Endometrium (tissue), 2 donors: ENCODE measurements at regions not wholly inside any gene's neighbourhood (a gene's known extent, or its start where the extent isn't known, plus 50 kb on each side); places are given as distances from the start of the nearest gene placed in this dataset.

Experiments used
- FAIRE-seq: peaks from 2 replicates; lab custom pipeline; 2012; peaks lifted over from hg19 to GRCh38; lab: Jason Lieb, UNC
- donor health status: control.
- donor health status: control.

DNA sequence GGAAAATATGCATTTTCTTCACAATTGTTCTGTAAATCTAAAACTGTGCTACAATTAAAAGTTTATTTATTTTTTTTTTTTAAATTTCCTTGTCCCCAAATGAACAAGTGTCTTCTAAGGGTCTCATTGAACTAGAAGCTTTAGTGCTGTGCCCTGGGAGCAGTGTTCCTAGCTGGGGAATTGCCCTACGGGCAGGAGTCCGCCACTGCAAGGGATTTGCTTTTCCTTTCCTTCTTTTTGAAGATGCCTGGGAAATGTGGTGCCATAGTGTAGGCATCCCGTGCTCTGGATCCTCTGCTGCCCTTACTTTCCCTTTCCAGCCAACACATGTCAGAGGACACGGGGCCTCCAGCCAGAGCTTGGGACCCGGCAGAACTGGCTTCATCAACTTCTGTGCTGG, 177.1 kb upstream of the CTBP2 start:
- FAIRE-seq: no peak

DNA sequence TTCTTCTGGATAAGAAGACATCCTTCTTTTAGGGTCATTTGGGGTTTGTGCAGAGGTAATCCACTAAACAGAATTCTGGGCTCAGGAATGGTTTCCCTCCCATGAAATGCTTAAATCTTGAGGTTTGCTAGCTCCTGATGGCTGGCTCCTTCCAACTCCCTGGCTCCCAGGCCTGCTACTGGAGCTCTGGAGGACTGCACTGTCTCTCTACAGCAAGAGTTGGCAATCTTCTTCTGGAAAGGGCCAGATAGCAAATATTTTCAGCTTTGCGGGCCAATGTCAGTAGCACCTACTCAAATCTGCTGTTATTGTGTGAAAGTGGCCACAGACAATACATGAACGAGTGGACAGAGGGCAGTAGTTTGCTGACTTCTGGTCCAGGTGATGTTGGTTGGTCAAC, 174.2 kb upstream of the CTBP2 start:
- FAIRE-seq: no peak

DNA sequence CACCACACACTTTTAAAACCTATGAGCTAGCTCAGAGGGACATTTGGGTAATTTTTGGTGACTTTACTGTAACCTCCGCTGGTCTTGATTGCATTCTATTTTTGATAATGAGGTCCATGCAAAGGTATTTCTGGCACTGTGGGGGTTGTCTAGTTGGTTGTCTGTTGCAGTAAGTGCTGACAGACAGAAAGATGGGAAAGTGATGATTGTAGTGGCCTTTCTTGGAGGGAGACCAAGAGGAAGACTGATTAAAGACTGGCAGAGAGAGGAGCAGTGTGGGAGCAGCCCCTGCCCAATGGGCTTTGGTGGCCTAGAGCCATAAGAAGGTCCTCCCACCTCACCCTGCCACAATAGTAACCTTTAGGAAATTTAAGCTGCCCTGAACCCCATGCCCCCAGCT, 173.4 kb upstream of the CTBP2 start:
- FAIRE-seq: no peak

DNA sequence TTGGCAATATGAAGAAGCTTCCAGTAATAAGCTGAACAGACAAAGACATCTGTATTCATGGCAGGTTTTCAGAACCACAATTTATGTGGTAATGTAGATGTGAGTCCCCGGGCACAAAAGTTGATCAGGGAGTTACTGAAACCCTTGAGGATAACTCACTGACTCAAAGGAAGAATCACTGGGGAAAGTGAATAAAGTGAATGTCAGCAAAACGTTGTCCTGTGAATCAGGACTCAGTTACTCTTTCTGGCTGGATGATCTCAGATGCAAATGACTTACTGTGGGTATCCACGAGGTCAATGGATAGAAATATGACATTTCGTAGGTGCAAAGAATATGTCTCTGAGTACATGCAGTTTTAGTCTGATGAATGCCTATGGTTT, 172.8 kb upstream of the CTBP2 start:
- FAIRE-seq: no peak

DNA sequence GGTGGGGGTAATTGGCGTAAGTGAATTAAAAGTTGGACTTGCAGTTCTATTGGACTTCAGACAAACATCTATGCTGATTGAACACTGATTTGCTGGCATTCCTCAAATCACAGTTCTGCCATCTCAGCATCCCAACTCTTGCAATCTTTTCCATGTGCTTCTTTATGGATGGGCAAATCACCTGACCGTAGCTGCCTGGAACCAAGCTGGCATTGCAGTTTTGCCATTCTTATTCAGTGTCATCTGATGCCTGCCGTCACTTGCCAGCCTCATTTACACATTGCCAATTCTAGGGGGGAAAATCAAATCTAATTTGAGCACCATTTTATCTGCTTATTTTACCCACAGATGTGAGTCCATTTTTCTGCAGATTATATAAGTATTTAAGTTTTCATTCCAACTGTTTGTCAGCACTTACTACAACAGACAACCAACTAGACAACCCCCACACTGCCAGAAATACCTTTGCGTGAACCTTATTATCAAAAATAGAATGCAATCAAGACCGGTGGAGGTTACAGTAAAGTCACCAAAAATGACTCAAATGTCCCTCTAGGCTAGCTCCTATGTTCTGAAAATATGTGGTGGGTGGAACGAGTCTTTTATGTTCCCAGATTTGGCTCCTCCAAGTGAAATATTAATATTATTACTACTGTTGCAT, 172.3 kb upstream of the CTBP2 start:
- no peak for FAIRE-seq

DNA sequence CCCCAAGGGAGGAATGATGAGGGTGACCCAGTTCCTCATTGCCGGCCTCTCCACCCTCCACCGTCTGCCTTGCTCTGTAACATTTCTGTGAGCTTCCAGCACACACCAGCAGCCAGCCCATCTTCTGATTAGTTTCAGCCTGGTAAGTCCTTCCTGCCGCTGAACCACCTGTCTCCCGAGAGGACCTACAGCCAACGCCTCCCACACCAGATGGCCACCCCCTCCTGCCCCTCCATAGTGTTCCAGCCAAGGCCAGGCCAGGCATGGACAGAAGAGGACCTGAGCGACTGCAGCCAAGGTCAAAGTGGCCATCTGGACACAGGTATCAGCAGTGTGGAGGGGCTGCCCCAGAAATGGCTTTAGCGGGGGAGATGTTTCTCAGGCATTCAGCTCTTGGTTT, 170.7 kb upstream of the CTBP2 start:
- FAIRE-seq: no peak

DNA sequence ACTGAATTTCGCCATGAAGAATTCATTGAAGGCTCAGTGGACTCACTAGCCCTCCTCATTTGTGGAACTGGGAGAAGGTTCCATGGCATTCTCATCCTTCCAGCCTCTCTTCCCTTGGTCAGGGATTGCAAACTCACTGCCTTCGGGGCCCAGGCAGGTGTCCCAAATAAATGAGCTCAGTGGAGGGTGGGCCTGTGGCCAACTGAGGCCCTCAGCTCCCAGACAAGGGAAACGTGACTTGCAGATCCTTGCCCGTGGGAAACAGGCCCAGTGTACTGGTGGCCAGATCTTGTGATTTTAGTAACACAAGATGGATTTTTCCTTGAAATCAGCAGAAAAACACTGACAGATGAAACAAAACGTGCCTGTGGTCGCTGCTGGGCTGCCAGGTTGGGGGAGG, 168.7 kb upstream of the CTBP2 start:
- FAIRE-seq: no peak

DNA sequence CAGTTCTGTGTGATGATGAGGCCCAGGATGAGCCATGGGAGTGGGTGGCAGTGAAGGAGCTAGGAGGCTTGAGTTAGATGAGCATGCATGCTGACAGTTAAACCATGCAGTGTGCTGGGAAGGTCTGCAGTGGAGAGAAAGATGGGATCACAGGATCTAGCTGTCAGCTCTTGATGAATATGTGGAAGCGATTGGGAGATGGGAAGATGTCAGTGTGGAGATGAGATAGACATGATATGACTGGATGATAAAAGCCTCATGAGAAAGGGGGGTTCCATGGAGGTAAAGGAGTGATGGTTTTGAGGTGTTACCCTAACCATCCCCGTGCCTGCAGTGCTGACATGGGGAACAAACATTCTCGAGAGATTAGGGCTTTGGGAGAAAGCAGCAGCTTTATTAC, 165.0 kb upstream of the CTBP2 start:
- no peak for FAIRE-seq

DNA sequence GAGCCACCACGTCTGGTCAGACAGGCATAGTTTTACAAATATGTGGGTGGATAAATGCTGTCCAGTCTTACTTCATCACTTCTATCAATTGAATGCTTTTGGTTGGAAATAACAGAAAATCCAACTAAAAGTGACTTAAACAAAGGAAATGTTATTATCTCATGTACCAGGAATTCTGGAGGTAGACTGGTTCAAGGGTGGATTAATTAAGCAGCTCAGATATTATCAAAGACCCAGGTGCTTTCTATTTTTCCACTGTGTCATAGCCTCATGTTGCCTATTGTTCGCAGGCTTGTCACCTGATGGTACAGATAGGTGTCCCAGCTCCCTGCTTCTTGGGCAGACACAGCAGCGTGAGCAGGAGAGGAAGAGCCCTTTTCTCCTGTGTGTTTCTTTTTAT, 156.1 kb upstream of the CTBP2 start:
- FAIRE-seq: no peak

DNA sequence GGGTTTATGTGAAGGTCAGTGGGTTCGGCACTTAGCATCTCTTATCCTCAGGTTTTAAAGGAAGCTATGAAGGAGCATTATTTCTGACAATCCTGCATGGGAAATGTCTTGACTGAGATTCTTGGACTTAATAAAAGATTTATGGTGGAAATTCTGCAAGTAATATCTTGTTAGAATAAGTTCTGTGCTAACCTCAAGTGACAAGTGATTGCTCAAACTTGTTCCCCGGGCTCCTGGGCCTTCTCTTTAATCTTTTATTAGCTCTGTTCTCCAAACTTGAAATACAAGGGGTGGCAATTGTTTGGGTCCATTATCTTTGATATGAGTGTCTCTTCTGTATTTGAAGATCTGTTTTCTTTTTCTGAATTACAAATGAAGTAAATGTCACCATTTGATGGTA, 140.6 kb upstream of the CTBP2 start:
- FAIRE-seq: no peak

DNA sequence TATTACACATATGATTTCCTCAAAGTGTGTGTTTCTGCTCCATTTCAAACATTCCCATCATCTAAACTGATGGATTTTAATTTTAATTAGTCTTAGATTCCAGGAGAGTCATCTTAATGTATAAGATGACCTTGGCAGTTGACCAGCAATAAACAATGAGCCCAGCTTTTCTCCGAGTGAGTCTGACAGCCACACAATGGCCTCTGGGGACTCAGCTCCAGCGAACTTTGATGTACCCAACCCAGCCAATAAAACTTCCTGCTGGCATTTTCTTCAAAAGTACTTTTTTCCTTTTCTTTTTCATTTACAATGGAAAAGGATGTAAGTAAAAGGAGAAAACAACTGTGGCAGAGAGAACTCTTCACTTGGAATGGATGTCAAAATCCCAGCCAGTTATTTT, 139.1 kb upstream of the CTBP2 start:
- no peak for FAIRE-seq

DNA sequence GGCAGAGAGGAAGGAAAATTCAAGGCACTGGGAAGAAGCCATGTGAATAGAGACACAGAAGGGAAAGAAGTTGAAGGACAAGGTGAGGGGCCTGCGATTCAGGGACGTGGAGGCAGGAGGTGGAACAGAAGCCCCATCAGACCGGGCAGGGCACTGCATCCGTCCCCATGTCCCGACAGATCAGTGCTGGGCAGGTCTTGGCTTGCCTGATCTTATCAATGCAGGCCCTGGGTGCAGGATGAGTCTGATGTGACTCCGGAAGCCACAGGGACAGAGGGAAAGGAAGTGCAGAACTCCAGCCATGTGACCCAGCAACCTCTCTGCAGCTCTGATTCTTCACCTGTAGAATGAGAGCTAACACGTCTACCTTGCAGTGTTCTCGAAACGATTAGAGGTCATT, 136.2 kb upstream of the CTBP2 start:
- FAIRE-seq: no peak

DNA sequence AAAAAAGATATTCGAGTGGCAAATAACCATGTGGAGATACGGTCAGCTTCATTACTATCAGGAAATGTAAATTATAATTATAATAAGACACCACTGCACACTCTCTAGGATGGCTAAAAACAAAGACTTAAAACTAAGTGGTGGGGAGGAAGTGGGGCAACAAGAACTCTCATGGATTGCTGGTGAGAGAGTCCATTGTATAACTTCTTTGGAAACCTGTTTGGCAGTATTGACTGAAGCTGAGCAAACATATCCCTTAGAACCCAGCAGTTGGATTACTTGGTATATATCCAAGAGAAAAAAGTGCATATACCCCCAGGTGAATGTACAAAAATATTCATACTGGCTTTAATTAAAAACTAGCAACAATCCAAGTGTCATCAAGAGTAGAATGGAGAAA, 133.7 kb upstream of the CTBP2 start:
- FAIRE-seq: no peak

DNA sequence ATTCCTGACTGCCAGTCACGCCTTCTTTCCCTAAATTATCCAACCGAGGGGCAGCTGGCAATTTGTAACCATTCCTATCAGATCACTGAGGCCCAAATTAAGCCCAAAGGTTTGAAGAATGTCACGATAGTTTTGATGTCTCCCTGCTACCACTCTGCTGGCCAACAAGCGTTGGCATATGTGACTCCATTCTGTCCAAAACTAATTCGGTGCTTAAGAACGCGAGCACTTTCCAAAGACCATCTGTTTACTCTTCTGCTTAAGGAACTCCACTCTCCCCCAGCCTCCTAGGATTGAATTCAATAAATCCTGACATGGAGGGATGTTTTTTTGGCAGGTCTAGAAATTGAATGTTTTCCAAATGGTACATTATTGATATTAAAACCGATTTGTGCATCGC, 131.5 kb upstream of the CTBP2 start:
- no peak for FAIRE-seq

DNA sequence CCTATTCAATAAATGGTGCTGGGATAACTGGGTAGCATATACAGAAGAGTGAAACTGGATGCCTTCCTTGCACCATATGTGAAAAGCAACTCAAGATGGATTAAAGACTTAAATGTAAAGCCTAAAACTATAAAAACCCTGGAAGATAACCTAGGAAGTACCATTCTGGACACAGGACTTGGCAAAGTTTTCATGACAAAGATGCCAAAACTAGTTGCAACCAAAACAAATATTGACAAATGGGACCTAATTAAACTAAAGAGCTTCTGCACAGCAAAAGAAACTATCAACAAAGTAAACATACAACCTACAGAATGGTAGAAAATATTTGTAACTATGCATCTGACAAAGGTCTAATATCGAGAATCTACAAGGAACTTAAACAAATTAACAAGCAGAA, 129.1 kb upstream of the CTBP2 start:
- FAIRE-seq: no peak

DNA sequence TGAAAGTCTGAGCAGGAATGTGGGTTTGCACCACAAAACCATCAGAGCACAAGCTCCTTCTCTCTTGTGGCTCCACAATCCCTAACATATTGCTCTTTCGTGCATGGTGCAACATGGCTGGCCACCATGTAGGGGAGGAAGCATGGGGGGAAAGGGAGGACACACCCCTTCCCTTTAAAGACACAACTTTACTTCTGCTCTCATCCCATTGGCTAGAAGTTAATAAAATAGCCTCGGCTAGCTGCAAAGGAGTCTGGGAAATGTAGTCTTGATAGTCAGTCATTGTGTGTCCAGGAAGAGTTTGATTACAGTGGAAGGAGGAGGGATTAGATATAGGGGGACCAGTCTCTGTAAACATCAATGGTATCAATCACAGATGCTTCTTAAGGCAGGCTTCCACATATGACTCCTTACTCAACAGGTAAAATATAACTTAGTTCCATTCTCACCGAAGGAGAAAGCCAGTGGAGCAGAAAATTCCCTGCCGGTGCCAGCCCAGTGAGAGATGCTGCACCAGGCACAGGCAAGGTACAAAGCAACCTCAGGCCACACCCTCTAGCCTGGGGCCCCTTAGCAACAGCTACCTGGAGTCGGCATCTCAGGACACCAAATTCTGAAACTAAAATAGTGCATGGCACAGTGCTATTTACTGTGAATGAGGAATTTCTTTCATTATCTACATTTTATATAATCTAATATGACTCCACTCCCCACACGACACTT, 124.7 kb upstream of the CTBP2 start:
- FAIRE-seq: no peak

DNA sequence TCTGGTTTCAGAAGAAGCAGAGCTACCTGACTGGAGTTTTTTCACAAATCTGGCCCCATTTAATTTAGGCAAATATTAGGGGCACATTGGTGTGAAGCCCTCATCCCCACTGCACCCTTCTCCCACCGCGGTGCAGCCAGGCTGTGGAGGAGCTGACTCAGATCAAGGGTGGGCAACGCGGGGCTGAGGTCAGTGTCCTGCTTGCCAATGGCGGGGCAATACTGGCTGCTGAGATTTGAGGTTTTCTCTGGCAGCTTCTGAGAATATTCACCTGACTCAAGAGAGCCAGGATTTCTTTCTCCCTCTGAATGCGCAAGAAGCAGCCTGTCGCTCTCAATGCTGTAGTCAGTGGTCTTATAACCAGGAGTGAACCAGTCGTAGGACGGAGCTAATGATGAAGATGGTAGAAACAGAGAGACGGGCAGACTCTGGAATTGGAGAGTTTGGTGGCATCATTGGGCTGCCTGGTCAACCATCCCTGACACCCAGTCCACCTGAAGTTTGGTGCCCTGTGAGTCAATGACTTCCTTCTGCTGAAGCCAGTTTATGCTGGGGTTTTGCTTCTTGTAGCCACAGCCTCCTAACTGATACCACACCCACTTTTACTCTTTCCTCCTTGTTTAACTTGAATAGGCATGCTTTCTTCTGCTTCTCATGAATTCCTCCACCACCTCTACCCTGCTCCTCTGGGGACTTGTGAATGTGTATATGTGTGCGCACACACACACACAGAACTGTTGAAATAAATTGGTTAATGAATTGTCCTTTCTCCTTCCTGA, 123.7 kb upstream of the CTBP2 start:
- FAIRE-seq: no peak

DNA sequence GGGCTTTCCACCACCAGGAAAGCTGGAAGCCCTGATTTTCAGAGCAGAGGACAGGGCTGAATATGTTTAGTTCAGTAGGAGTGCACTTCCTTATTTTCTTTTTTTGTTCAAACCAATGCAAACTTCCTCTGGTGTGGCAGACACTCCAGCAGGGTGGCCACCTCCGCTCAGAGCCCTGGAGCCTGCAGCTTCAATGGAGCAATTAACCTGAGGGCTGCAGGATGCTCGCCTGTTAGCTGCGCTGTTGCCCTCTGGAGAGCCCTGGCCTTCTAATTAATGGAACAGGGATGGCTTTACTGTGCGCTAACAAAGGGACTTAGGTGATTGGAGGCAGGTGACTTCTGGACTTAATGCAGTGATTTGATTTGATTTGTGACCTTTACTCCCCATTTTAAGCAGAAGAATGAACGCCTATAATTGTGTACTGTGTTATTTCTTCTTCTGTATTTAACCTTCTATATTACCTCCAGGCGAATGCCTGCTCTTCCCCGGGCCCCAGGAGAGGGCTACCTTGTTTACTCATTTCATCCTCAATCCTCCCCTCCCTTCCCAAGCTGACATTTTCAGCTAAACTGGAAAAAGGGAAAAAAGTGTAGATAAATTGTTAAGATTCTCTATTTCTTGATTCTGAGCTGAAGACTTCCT, 123.0 kb upstream of the CTBP2 start:
- FAIRE-seq: no peak

DNA sequence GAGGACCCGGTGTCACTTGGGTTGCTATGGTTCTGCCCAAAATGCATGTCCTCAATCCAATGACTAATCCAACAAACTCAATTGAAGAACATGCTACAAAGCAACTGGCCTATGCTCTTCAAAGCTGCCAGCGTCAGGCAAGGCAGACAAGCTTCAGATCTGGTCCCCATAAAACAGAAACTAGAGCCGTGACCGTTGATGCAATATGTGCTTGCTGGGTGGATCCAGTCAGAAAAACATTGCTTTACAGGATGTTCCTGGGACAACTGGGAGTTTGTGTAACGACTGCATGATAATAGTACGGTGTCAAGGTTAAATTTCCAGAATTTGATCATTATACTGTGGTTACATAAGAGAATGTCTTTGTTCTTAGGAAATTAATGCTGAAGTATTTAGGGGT, 120.7 kb upstream of the CTBP2 start:
- FAIRE-seq: no peak

DNA sequence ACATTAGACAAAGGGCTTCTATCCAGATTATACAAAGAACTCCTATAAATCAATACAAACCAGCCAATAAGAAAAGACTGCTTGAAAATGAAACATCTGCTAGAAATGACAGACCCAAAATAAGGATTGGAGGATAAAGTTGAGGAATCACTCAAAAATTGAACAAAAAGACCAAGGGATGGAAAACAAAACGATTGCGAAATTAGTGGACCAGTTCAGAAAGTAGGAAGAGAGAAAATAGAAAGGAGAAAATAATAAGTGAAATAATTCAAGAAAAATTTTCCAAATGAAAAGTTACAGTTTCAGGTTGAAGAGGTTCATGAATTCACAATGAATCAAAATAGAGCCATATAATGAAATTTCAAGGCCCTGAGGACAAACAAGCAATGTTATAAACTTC, 115.8 kb upstream of the CTBP2 start:
- no peak for FAIRE-seq

DNA sequence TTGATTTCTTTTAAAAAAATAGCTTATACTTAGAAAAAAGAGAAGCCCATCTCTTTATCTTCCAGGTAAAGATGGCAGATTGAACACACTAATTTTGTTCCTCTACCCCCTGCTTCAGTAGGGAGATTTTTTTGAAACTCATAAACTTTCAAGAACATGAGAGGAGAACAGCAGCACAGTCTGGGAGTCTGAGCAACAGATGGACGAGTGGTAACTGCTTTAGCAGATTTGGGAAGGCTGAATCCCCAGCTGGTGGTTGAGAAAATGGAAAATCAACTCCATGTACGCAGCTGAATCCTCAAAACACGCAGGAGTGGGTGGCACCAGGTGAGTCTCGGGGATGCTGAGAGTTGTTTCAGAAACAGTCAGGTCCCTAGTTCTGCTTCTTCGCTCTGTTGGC, 114.6 kb upstream of the CTBP2 start:
- no peak for FAIRE-seq

DNA sequence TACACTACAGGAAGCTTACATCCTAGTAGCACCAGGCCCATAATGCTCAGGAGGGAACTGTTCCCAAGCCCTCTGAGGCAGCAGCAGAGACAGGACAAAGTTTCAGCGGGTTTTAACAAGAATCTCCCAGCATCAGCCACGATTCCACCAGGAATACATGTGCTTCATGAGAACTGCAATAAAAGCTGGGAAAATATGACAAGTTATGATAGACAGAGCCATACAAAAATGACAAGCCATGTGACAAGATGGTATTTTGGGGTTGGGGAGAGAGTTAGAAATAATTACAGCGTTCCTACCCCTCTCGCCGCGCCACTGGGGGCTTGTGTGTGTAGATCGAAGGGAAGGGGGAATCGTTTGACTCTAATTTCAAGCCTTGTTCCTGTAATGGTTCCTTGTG, 112.7 kb upstream of the CTBP2 start:
- no peak for FAIRE-seq

DNA sequence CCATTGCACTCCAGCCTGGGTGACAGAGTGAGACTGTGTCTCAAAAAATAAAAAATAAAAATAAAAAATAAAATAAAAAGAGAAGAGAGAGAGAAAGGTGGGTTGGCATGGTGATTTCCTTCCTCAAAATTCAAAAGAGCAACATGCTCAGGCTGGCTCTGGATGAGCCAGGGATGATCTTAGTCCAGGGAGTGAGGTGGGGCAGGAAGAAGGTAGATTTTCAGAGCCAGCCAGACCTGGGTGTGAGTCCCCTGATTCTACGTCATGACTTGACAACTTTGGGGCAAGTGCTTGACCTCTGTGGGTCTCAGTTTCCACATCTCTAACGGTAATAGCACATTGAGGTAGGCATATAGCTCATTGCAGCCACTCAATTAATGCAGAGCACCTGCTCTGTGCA, 109.4 kb upstream of the CTBP2 start:
- FAIRE-seq: no peak
